PFSK-1 (cell line): ENCODE measurements at regions not wholly inside any gene's neighbourhood (a gene's known extent, or its start where the extent isn't known, plus 50 kb on each side); places are given as distances from the start of the nearest gene placed in this dataset.

Source experiments
- POLR2AphosphoS5 ChIP-seq: IDR thresholded peaks from 2 replicates; pipeline ENCODE4 v1.6.1; 2012; ENCODE audit warnings: low read depth, mild to moderate bottlenecking, control low read depth, low read length, moderate library complexity
- SIN3A ChIP-seq: IDR thresholded peaks from 2 replicates; pipeline ENCODE4 v1.6.1; 2012; ENCODE audit warnings: mild to moderate bottlenecking, low read length, moderate library complexity, borderline replicate concordance; ENCODE audit not compliant: insufficient read depth
- TAF1 ChIP-seq: IDR thresholded peaks from 2 replicates; pipeline ENCODE4 v1.6.1; 2012; ENCODE audit warnings: low read length, control low read depth, borderline replicate concordance; ENCODE audit not compliant: insufficient read depth
- TF ChIP-seq, protein P1 (sequence below), 2 experiments: IDR thresholded peaks; 2 replicates each; pipeline versions ENCODE4 v1.6.1 to v1.8.0; 2011 to 2012; ENCODE audit warnings: low read depth in 2 of 2, low read length in 2 of 2, control low read depth in 1 of 2, inconsistent platforms in 1 of 2, mild to moderate bottlenecking in 1 of 2, moderate library complexity in 1 of 2; ENCODE audit not compliant: insufficient read depth in 1 of 2

GRCh38 chr18:25866331-25866730 is 224.1 kb downstream of the SS18 start:
- TF ChIP-seq, protein P1, sequence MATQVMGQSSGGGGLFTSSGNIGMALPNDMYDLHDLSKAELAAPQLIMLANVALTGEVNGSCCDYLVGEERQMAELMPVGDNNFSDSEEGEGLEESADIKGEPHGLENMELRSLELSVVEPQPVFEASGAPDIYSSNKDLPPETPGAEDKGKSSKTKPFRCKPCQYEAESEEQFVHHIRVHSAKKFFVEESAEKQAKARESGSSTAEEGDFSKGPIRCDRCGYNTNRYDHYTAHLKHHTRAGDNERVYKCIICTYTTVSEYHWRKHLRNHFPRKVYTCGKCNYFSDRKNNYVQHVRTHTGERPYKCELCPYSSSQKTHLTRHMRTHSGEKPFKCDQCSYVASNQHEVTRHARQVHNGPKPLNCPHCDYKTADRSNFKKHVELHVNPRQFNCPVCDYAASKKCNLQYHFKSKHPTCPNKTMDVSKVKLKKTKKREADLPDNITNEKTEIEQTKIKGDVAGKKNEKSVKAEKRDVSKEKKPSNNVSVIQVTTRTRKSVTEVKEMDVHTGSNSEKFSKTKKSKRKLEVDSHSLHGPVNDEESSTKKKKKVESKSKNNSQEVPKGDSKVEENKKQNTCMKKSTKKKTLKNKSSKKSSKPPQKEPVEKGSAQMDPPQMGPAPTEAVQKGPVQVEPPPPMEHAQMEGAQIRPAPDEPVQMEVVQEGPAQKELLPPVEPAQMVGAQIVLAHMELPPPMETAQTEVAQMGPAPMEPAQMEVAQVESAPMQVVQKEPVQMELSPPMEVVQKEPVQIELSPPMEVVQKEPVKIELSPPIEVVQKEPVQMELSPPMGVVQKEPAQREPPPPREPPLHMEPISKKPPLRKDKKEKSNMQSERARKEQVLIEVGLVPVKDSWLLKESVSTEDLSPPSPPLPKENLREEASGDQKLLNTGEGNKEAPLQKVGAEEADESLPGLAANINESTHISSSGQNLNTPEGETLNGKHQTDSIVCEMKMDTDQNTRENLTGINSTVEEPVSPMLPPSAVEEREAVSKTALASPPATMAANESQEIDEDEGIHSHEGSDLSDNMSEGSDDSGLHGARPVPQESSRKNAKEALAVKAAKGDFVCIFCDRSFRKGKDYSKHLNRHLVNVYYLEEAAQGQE (IDR thresholded peaks at IDR 0.05; ENCODE audit: insufficient read depth in 1 of 2, low read depth in 2 of 2, low read length in 2 of 2), result no peak
- TF ChIP-seq POLR2AphosphoS5 (no peak), SIN3A (no peak), TAF1 (no peak)
